ENCODE measurements at regions not wholly inside any gene's neighbourhood (a gene's known extent, or its start where the extent isn't known, plus 50 kb on each side); places are given as distances from the start of the nearest gene placed in this dataset.

- no peak for TF ChIP-seq AFF4 (CRISPR knock-in tag; IDR thresholded peaks at IDR 0.05)
- TF ChIP-seq NR2C1 (IDR thresholded peaks at IDR 0.05): no peak
- no peak for TF ChIP-seq NR2C1 (tag; IDR thresholded peaks at IDR 0.05)
- TF ChIP-seq RNF219 (CRISPR knock-in tag; IDR thresholded peaks at IDR 0.05): no peak
- TF ChIP-seq CBX3 (IDR thresholded peaks at IDR 0.05; ENCODE audit: borderline replicate concordance in 1 of 2, low read length in 2 of 2): no peak
- no peak for TF ChIP-seq ILF3 (IDR thresholded peaks at IDR 0.05; ENCODE audit: borderline replicate concordance)
- TF ChIP-seq ZNF212 (CRISPR knock-in tag; IDR thresholded peaks at IDR 0.05): no peak
- TF ChIP-seq CBX5 (IDR thresholded peaks at IDR 0.05; ENCODE audit: borderline replicate concordance, low read depth): no peak
- no peak for TF ChIP-seq ARID3A (IDR thresholded peaks at IDR 0.05; ENCODE audit: borderline replicate concordance, low read depth, low read length)
Observed at GRCh38 chrX:122783918-122784317, 400.2 kb upstream of the GRIA3 start (continued).

All from K562 (cell line).